ENCODE measurements at regions not wholly inside any gene's neighbourhood (a gene's known extent, or its start where the extent isn't known, plus 50 kb on each side); places are given as distances from the start of the nearest gene placed in this dataset.

GRCh38 chr2:65638443-65638842 lies 206.0 kb upstream of the SPRED2 start:
- peak; percentile 49 for TF ChIP-seq CTCF (IDR thresholded peaks at IDR 0.05; ENCODE audit: low read depth, low read length)
- no peak for TF ChIP-seq POLR2A (IDR thresholded peaks at IDR 0.05; ENCODE audit: extremely low read depth, insufficient read length)

All from NB4 (cell line).